PFSK-1 (cell line): ENCODE measurements at regions not wholly inside any gene's neighbourhood (a gene's known extent, or its start where the extent isn't known, plus 50 kb on each side); places are given as distances from the start of the nearest gene placed in this dataset.

ENCODE experiments used
- POLR2AphosphoS5 ChIP-seq: IDR thresholded peaks from 2 replicates; pipeline ENCODE4 v1.6.1; 2012; ENCODE audit warnings: low read depth, mild to moderate bottlenecking, control low read depth, low read length, moderate library complexity
- REST ChIP-seq, 2 experiments: IDR thresholded peaks; 2 replicates each; pipeline versions ENCODE4 v1.6.1 to v1.8.0; 2011 to 2012; ENCODE audit warnings: low read depth in 2 of 2, low read length in 2 of 2, control low read depth in 1 of 2, inconsistent platforms in 1 of 2, mild to moderate bottlenecking in 1 of 2, moderate library complexity in 1 of 2; ENCODE audit not compliant: insufficient read depth in 1 of 2
- TAF1 ChIP-seq: IDR thresholded peaks from 2 replicates; pipeline ENCODE4 v1.6.1; 2012; ENCODE audit warnings: low read length, control low read depth, borderline replicate concordance; ENCODE audit not compliant: insufficient read depth

DNA sequence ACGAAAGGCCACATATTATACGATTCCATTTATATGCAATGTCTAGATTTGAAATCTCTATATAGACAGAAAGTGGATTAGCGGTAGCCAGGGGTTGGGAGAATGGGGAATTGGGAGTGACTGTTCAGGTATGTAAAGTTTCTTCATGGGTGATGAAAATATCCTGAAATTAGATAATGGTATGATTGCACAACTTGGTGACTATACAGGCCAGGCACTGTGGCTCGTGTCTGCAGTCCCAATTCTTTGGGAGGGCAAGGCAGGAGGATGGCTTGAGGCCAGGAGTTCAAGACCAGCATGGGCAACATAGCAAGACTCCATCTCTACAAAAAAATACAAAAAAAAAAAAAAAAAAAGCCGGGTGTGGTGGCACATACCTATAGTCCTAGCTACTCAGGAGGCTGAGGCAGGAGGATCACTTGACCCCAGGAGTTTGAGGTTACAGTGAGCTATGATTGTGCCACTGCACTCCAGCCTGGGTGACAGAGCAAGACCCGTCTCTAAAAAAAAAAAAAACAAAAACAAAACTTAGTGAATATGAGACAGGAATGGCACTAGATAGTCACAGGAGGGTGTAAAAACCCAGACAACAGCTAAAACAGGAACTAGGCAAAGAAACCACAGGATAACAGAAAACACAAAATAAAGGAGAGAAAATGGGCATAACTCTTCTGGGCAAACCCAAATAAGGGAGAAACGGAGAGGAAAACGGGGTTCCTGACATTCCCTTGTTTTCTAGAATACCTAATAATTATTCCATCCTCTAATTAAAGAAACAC, 72.1 kb upstream of the ZNF618 start:
- TF ChIP-seq POLR2AphosphoS5 (no peak), TAF1 (no peak), REST (IDR thresholded peaks at IDR 0.05; ENCODE audit: insufficient read depth in 1 of 2, low read depth in 2 of 2, low read length in 2 of 2) (no peak)
